GM21367 (cell line): ENCODE measurements at regions not wholly inside any gene's neighbourhood (a gene's known extent, or its start where the extent isn't known, plus 50 kb on each side); places are given as distances from the start of the nearest gene placed in this dataset.

Source experiments
- ATAC-seq: cut with Tn5 transposase; IDR thresholded peaks from one replicate; pipeline ENCODE4 v1.9.1; 2021; ENCODE audit not compliant: unreplicated experiment

DNA sequence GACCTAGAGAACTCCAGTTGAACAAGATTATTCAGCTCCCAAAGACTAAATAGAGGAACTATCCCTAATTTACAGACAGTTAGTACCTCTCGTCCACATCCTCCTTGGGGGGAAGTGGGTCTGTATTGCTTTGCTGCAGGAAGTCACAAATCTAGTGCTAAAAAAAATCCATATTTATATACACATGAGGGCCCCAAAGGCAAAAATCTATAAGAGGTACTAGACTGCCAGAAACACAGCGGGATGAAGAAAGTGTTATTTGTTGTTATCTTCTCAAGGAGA is 190.1 kb downstream of the TTC8 start:
- ATAC-seq: no peak

DNA sequence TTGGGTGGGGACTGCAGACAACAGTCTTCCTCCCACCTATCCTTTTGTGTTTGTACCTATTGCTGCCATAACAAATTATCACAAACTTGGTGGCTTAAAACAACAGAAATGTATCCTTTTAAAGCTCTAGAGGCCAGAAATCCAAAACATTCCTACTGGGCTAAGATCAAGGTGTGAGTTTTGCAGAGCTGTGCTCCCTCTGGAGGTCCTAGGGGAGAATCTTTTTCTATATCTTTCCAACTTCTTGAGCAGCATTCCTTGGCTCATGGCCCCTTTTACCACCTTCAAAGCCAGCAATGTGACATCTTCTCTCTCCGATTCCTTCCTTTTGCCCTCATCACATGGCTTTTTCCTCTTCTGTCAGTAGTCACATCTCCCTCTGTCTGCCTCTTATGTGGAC is 190.6 kb downstream of the TTC8 start:
- no peak for ATAC-seq

DNA sequence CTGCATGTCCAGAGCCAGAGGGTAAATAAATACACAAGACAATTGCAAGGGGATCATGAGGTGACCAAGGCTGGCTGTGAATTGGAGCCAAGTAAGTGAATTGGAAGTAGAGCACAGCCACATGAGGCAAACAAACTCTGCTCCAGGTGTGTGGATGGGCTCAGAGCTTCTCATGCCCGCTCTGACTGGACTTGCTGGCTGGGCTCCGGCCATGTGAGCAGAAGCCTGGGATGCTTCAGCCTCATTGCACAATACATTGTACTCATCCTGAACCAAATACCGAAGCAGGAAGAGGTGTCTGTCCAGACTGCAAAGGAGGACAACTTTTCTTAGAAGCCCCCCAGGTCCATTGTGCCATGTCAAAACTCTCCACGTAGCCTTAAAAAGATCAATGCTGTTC is 193.0 kb downstream of the TTC8 start:
- ATAC-seq: no peak

DNA sequence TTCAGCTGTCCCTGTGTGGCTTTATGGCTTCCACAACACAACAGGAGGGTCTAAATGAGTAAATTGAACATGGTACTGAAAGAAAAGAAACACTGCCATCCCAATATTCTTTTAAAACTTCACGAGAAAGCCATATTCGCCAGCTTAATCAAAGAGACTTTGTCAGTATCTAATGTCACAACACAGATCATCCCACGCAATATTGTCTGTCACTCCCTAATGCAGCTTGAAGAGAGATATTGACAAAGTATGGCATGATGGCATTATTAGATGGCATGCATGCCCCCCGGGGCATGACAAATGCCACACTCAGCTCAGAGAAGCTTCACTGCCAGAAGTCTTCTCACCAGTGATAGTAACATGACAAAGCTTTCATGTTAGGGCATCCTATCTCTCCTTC is 197.8 kb downstream of the TTC8 start:
- no peak for ATAC-seq

DNA sequence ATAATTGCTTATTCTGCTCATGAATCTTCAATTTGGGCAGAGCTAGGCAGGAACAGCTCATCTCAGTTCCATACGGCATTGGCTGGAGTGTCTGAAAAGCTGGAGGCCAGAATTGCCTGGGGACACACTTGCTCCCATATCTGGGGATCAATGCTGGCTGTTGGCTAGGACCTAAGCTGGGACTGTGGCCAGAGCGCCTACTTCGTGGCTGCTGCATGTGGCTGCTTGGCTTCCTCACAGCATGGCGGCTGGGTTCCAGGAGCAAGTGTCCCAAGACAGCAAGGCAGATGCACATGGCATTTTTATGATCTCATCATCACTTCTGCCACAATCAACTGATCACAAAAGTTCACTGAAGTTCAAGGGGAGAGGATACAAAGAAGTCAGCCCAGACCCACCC is 200.2 kb downstream of the TTC8 start:
- no peak for ATAC-seq

DNA sequence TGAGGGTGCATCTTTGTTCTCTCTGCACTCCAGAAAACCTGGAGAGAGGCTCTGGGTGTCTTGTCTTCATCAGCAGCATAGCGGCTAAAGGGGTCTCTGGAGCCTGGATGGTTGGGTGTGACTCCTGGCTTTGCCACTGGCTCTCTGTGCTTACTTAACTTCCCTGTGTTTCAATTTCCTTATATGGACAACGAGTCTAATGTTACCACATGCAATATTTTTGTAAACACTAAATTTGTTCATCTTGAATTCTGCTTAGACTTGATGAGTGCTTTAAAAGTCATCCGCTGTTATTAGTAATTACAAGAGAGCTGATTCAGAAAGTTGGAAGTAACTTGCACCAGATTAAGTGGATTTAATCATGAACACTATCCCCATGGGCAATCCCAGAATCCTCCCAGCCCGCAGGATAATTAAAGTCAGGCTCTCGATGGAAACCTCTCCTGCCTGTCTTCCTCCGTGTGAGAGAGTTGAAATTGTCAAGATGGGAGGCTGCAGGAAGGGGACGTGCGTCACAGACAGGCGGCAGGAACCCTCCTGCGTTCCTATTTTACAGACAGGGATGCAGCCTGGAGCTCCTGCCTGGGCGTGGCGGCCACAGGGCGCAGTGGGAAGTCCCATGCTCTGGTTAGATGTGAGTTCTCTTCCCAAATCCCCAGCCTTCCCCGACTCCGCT is 201.2 kb downstream of the TTC8 start:
- no peak for ATAC-seq

- ATAC-seq: peak; percentile 86
These were observed 202.8 kb downstream of the TTC8 start for GRCh38 chr14:89027097-89027740.

GRCh38 chr14:89028462-89029134 is 204.1 kb downstream of the TTC8 start:
- no peak for ATAC-seq

DNA sequence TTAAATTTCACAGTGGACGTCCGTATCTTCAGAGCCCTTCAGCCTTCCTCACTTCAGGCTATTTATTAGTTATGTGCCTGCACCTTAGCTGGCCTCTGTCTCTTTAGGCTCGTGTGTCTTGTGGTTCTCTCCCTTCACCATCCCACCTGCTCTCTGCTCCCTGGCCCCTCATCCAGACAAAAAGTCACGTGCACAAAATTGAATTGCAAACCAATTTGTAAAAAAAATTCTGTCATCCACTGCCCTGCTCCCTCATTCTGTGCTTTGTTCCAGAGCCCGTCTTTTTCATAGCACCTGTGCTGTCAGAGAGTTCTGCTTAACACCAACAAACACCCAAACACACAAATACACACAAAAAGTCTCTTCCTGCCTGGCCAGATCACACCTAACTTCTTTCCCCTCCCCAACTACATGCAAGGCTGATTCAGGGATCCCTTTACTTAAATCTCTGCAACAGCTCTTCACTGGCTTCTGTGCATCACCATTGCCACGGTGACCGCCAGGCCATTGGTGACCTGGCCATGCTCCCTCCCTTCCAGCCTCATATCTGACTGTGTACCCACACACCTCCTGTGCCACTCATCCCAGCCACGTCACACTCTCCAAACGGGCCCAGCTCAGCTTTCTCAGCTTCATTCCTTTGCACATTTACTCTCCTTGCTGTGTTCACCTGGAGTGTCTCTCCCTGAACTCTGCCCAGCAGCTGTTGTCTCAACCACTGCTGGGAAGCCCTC is 205.7 kb downstream of the TTC8 start:
- no peak for ATAC-seq

DNA sequence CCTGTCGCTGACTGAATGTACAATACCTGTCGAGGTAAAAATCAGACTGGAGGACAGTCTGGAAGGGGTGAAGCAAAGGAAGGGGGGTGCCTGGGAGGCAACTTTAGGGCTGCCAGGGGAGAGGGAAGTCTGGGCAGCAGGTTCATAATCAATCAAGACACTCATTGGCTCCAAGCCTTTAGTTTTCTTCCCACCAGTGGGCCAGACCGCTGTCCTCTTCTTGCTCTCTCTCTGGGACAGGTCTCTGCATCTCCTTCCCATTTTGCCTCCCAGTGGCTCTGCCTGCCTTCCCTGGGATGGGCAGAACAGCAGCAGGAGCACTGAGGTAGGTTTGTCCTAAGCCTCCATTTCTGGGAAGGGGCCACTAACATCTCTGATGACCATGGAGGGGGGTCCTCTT is 206.5 kb downstream of the TTC8 start:
- no peak for ATAC-seq

GRCh38 chr14:89032086-89032649 is 207.7 kb downstream of the TTC8 start:
- ATAC-seq: no peak

DNA sequence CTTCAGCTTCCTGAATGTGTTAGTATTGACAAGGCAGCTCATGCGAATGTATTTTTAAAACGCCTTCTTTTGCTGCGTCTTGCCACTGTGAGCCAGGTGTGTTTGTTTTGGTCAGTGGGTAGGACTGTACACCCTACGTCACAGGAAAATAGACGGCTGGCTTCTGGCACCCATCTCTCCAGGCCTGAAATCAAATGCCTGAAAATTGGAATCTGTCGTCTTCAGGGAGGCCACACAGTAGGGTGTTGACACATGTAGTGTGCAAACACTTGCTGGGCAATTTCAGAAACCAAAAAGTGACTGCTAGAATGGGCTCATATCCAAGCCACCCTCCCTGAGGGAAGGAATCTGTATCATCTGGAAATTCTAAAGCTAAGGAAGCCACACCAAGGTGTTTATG is 209.3 kb downstream of the TTC8 start:
- ATAC-seq: no peak

- ATAC-seq: no peak
These were observed 211.9 kb downstream of the TTC8 start for GRCh38 chr14:89036371-89036770.

DNA sequence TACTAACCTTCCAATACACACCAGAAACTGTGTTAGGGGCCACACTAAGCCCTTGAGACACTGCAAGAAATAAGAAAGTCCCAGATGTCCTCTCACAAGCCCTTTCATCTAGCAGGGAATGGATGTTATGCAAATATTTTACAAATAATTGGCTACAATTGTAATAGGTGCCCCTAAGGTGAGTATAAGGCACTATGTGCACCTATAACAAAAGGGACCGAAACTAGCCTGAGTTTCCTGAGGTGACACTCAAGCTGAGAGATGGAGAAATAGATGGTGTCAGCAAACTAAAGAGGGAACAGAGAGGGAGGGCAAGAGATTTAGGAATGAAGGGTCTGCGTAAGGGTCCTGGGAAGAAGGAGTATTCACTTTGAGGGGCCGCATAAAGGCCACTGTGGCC is 212.6 kb downstream of the TTC8 start:
- ATAC-seq: no peak

- ATAC-seq: no peak
These were observed 215.6 kb downstream of the TTC8 start for GRCh38 chr14:89040080-89040459.

GRCh38 chr14:89040460-89041256 is 216.2 kb downstream of the TTC8 start:
- peak; percentile 53 for ATAC-seq

GRCh38 chr14:89041257-89041582 is 216.8 kb downstream of the TTC8 start:
- ATAC-seq: no peak

GRCh38 chr14:89042021-89042420 is 217.6 kb downstream of the TTC8 start:
- ATAC-seq: no peak

- ATAC-seq: no peak
These were observed 228.9 kb downstream of the TTC8 start for GRCh38 chr14:89053303-89053702.

GRCh38 chr14:89056394-89056793 is 231.9 kb downstream of the TTC8 start:
- no peak for ATAC-seq

DNA sequence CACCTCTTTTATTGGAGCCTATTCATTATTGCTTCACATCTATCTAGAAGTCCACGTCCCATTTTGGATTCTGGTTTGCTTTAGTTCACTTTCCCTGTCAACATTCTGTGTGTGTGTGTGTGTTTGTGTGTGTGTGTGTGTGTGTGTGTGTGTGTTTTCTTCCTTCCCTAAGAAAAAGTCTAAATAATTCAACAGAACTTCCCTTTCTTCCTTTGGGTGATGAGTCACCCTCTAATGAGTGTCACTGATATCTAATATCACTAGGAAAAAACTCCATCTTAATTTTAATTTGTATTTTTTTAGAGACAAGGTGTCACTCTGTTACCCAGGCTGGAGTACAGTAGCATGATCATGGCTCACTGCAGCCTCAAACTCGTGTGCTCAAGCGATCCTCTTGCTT is 234.2 kb downstream of the TTC8 start:
- ATAC-seq: no peak
